Uterus (tissue), 2 donors: ENCODE measurements at regions not wholly inside any gene's neighbourhood (a gene's known extent, or its start where the extent isn't known, plus 50 kb on each side); places are given as distances from the start of the nearest gene placed in this dataset.

ENCODE experiments used
- CTCF ChIP-seq, 4 experiments: fragments of 200-600 bp in 2 of 4; fragments of 450-650 bp in 2 of 4; sonication (generic) in 2 of 4; IDR thresholded peaks; one replicate each; pipeline ENCODE4 v1.5.1; 2016 to 2019; ENCODE audit warnings: antibody characterized with exemption in 4 of 4, mild to moderate bottlenecking in 2 of 4, moderate library complexity in 1 of 4
- POLR2A ChIP-seq, 2 donors: fragments of 450-650 bp; IDR thresholded peaks; one replicate each; pipeline ENCODE4 v1.6.1; 2016; ENCODE audit warnings: antibody characterized with exemption in 2 of 2, mild to moderate bottlenecking in 1 of 2, moderate library complexity in 1 of 2

- no peak for TF ChIP-seq CTCF (IDR thresholded peaks at IDR 0.05)
- TF ChIP-seq POLR2A (IDR thresholded peaks at IDR 0.05): no peak
Measured at GRCh38 chr3:34056181-34056910, 257.9 kb downstream of the PDCD6IP start.
